Liver (tissue), 3 donors: ENCODE measurements at regions not wholly inside any gene's neighbourhood (a gene's known extent, or its start where the extent isn't known, plus 50 kb on each side); places are given as distances from the start of the nearest gene placed in this dataset.

Source experiments
- CTCF ChIP-seq: fragments of 150-350 bp; IDR thresholded peaks from 2 replicates; pipeline ENCODE4 v1.5.1; 2017; ENCODE audit warnings: improper control_type of control experiment, low read depth, low read length; ENCODE audit not compliant: missing input control
- FOXA1 ChIP-seq: IDR thresholded peaks from 2 replicates; pipeline ENCODE4 v1.6.1; 2016; ENCODE audit warnings: antibody characterized with exemption
- GABPA ChIP-seq, 2 donors: IDR thresholded peaks in 1 of 2; conservative IDR thresholded peaks in 1 of 2; 2 replicates each; pipeline ENCODE4 v1.6.1; 2016; ENCODE audit warnings: antibody characterized with exemption in 2 of 2, mild to moderate bottlenecking in 1 of 2, moderate library complexity in 1 of 2
- JUND ChIP-seq, 2 donors: IDR thresholded peaks; 2 replicates each; pipeline ENCODE4 v1.6.1; 2016; ENCODE audit warnings: antibody characterized with exemption in 2 of 2
- MAX ChIP-seq: IDR thresholded peaks from 2 replicates; pipeline ENCODE4 v1.6.1; 2016; ENCODE audit warnings: antibody characterized with exemption
- NR2F2 ChIP-seq: IDR thresholded peaks from 2 replicates; pipeline ENCODE4 v1.6.1; 2016; ENCODE audit warnings: antibody characterized with exemption
- RAD21 ChIP-seq, 2 donors: IDR thresholded peaks; 2 replicates each; pipeline ENCODE4 v1.6.1; 2016; ENCODE audit warnings: antibody characterized with exemption in 2 of 2, mild to moderate bottlenecking in 2 of 2
- REST ChIP-seq: IDR thresholded peaks from 2 replicates; pipeline ENCODE4 v1.6.1; 2016; ENCODE audit warnings: antibody characterized with exemption, mild to moderate bottlenecking
- TAF1 ChIP-seq: conservative IDR thresholded peaks from 2 replicates; pipeline ENCODE4 v1.6.1; 2016; ENCODE audit warnings: antibody characterized with exemption, mild to moderate bottlenecking
- YY1 ChIP-seq: IDR thresholded peaks from 2 replicates; pipeline ENCODE4 v1.6.1; 2016; ENCODE audit warnings: antibody characterized with exemption, mild to moderate bottlenecking
- ZBTB33 ChIP-seq: IDR thresholded peaks from 2 replicates; pipeline ENCODE4 v1.6.1; 2016; ENCODE audit warnings: antibody characterized with exemption
- donor health status: healthy.
- donor health status: healthy.

- no peak for TF ChIP-seq REST
- TF ChIP-seq MAX: no peak
- no peak for TF ChIP-seq CTCF
- no peak for TF ChIP-seq GABPA (IDR thresholded peaks at IDR 0.05 in 1 of 2, conservative IDR thresholded peaks at IDR 0.05 in 1 of 2)
- no peak for TF ChIP-seq YY1
- TF ChIP-seq JUND (IDR thresholded peaks at IDR 0.05): no peak
- no peak for TF ChIP-seq ZBTB33
- TF ChIP-seq FOXA1: no peak
- no peak for TF ChIP-seq RAD21 (IDR thresholded peaks at IDR 0.05)
- TF ChIP-seq NR2F2: no peak
- TF ChIP-seq TAF1: no peak
These were observed 162.3 kb upstream of the AHR start for GRCh38 chr7:17136126-17136525.
